Suprapubic skin (tissue), 4 donors: ENCODE measurements at regions not wholly inside any gene's neighbourhood (a gene's known extent, or its start where the extent isn't known, plus 50 kb on each side); places are given as distances from the start of the nearest gene placed in this dataset.
A peak's percentile ranks its signal among the peaks of the same experiment; 100 is the strongest.
"Not testable (repeated sequence)": the region's sequence is repeated elsewhere in the genome, so short reads cannot be mapped to it uniquely, and the experiment has no call there.

Experiments
- DNase-seq, 2 donors: peaks; one replicate each; pipeline ENCODE4 v3.0.0-alpha.2; 2019; ENCODE audit warnings: low spot score in 2 of 2
- H3K27ac ChIP-seq: fragments of 200-600 bp; sonication (generic); one replicate; pipeline ENCODE4 v1.5.1; 2019
- H3K27me3 ChIP-seq: fragments of 200-600 bp; sonication (generic); one replicate; pipeline ENCODE4 v1.5.1; 2019
- H3K36me3 ChIP-seq: fragments of 200-600 bp; sonication (generic); one replicate; pipeline ENCODE4 v1.5.1; 2019
- H3K4me1 ChIP-seq: fragments of 200-600 bp; sonication (generic); one replicate; pipeline ENCODE4 v1.5.1; 2019
- H3K4me3 ChIP-seq: fragments of 200-600 bp; sonication (generic); one replicate; pipeline ENCODE4 v1.5.1; 2019; ENCODE audit warnings: mild to moderate bottlenecking
- H3K9me3 ChIP-seq: fragments of 200-600 bp; sonication (generic); one replicate; pipeline ENCODE4 v1.5.1; 2019
- EP300 ChIP-seq: sonication (generic); formaldehyde crosslinking; IDR thresholded peaks from one replicate; pipeline ENCODE4 v1.6.1; 2017; ENCODE audit warnings: antibody characterized with exemption
- POLR2A ChIP-seq, 2 donors: fragments of 450-650 bp; IDR thresholded peaks; one replicate each; pipeline ENCODE4 v1.6.1; 2017; ENCODE audit warnings: antibody characterized with exemption in 2 of 2, mild to moderate bottlenecking in 2 of 2, moderate library complexity in 2 of 2
- POLR2AphosphoS5 ChIP-seq, 3 donors: sonication (generic); formaldehyde crosslinking; IDR thresholded peaks; one replicate each; pipeline ENCODE4 v1.6.1; 2017; ENCODE audit warnings: antibody characterized with exemption in 3 of 3
- WGBS: methylation state at CpG from one replicate; pipeline ENCODE4 v1.1.5; 2018; 5-methylcytosine and 5-hydroxymethylcytosine counted together
- TF ChIP-seq, protein P1 (sequence below), 2 donors: fragments of 200-600 bp in 1 of 2; fragments of 450-650 bp in 1 of 2; sonication (generic) in 1 of 2; IDR thresholded peaks; one replicate each; pipeline ENCODE4 v1.5.1; 2016 to 2019; ENCODE audit warnings: antibody characterized with exemption in 2 of 2, mild to moderate bottlenecking in 1 of 2, moderate library complexity in 1 of 2

DNA sequence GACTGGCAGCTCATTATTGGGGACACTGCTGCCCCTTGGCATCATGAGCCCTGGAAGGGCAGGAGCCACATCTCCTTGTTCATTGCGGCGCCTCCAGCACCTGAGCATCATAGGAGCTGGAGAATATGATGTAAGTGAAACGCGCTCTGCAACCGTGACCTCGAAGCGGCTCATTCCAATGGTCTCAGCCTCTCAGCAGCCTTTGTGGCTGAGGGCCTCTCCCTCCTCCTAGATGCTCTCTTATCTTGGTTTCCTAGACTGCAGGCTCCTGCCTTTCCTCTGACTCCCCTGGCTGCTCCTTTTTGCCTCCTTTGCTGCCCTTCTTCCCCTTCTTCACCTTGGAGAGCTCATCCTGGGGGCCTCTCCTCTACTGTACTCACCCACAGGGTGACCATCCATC is 83.6 kb upstream of the CASZ1 start:
- Histone ChIP-seq H3K9me3 (no peaks in the 10 kb centered on the region), H3K4me1 (no peaks in the 10 kb centered on the region), H3K36me3 (no peaks in the 10 kb centered on the region), H3K4me3 (no peak overlapping the region), H3K27ac (no peak overlapping the region), H3K27me3 (peaks cover 8% of the 10 kb centered on the region)
- WGBS = 83% methylated on average over 7 of the region's 7 CpGs
- no peak for DNase-seq
- TF ChIP-seq POLR2AphosphoS5 (IDR thresholded peaks at IDR 0.05) (no peak), POLR2A (IDR thresholded peaks at IDR 0.05) (no peak), EP300 (no peak)
- TF ChIP-seq, protein P1, sequence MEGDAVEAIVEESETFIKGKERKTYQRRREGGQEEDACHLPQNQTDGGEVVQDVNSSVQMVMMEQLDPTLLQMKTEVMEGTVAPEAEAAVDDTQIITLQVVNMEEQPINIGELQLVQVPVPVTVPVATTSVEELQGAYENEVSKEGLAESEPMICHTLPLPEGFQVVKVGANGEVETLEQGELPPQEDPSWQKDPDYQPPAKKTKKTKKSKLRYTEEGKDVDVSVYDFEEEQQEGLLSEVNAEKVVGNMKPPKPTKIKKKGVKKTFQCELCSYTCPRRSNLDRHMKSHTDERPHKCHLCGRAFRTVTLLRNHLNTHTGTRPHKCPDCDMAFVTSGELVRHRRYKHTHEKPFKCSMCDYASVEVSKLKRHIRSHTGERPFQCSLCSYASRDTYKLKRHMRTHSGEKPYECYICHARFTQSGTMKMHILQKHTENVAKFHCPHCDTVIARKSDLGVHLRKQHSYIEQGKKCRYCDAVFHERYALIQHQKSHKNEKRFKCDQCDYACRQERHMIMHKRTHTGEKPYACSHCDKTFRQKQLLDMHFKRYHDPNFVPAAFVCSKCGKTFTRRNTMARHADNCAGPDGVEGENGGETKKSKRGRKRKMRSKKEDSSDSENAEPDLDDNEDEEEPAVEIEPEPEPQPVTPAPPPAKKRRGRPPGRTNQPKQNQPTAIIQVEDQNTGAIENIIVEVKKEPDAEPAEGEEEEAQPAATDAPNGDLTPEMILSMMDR (IDR thresholded peaks at IDR 0.05) = no peak

DNA sequence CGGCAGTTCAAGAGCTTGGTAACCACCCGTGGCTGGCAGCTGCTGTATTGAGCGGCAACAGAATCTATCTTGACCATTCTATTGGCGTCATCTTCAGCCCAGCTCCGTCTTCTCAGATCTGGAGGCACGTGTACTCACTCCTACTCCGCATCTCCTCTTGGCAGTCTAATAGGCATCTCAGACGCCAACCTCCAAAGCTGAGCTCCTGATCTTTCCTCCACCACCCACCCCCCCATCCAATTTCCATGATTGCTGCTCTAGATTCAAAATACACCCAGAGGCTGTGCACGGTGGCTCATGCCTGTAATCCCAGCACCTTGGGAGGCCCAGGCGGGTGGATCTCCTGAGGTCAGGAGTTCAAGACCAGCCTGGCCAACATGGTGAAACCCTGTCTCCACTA is 84.6 kb upstream of the CASZ1 start:
- WGBS = 89% methylated on average over 10 of the region's 10 CpGs
- no peak for DNase-seq
- H3K27ac ChIP-seq = no peak overlapping the region
- H3K36me3 ChIP-seq = no peaks in the 10 kb centered on the region
- H3K27me3 ChIP-seq = peaks cover 13% of the 10 kb centered on the region
- no peak overlapping the region for H3K4me3 ChIP-seq
- H3K4me1 ChIP-seq = no peaks in the 10 kb centered on the region
- H3K9me3 ChIP-seq = no peaks in the 10 kb centered on the region
- TF ChIP-seq, protein P1 (IDR thresholded peaks at IDR 0.05) = no peak
- TF ChIP-seq POLR2AphosphoS5 (IDR thresholded peaks at IDR 0.05) (no peak), EP300 (no peak), POLR2A (IDR thresholded peaks at IDR 0.05) (no peak)

DNA sequence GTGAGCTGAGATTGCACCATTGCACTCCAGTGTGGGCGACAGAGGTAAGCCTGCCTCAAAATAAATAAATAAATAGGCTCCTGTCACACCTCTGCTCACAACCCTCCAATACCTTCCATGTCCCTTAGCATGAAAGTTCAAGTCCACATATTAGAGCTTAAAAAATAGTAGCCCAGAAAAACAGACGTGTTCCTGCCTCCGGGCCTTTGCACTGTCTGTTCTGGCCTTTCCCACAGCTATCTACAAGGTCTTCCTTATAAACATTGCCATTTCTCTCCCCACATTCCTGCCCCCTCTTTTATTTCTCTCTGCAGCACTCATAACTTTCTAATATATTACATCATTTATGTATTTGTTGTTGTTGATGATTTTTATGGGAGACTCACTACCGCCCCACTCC is 85.6 kb upstream of the CASZ1 start:
- H3K4me3 ChIP-seq = no peak overlapping the region
- H3K4me1 ChIP-seq = no peaks in the 10 kb centered on the region
- no peak for TF ChIP-seq POLR2A (IDR thresholded peaks at IDR 0.05)
- no peak for TF ChIP-seq POLR2AphosphoS5 (IDR thresholded peaks at IDR 0.05)
- no peak for TF ChIP-seq EP300
- TF ChIP-seq, protein P1 (IDR thresholded peaks at IDR 0.05) = no peak
- H3K36me3 ChIP-seq = no peaks in the 10 kb centered on the region
- H3K9me3 ChIP-seq = no peaks in the 10 kb centered on the region
- DNase-seq = no peak
- peaks cover 21% of the 10 kb centered on the region for H3K27me3 ChIP-seq
- 95% methylated on average over 4 of the region's 4 CpGs for WGBS
- no peak overlapping the region for H3K27ac ChIP-seq

DNA sequence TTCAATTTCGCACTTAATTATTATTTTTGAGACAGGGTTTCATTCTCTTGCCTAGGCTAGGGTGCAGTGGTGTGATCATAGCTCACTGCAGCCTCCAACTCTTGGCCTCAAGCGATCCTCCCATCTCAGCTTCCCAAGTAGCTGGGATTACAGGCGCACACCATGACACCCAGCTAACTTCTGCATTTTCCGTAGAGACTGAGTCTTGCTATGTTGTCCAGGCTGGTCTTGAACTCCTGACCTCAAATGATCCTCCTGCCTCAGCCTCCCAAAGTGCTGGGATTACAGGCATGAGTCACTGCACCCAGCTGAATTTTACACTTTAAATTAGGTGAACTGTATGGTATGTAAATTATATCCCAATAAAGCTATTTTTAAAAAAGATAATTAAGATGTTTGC is 90.6 kb upstream of the CASZ1 start:
- Histone ChIP-seq H3K4me1 (peaks cover 31% of the 10 kb centered on the region), H3K27me3 (peaks cover 53% of the 10 kb centered on the region)
- H3K4me3 ChIP-seq, H3K36me3 ChIP-seq, DNase-seq, H3K27ac ChIP-seq, H3K9me3 ChIP-seq: not testable (repeated sequence)
- WGBS = 96% methylated on average over 4 of the region's 4 CpGs

DNA sequence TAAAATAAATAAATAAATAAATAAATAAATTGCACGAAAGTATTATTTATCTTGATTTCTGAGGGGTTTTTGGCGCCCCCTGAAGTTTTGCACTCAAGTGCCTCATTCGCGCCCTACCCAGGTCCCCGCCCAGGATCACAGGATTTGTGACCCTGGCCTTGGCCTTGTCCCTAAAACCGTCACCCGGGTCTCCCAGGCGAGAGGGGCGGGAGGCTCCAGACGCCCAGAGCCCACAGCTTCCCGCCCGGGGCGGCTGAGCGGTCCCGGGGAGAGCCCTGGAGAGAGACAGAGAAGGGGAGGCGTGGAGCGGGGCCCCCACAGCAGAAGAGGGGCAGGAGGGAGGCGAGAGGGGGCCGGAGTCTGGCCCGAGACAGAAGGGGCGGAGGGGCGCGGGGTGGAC is 91.8 kb upstream of the CASZ1 start:
- TF ChIP-seq, protein P1 (IDR thresholded peaks at IDR 0.05) = no peak
- TF ChIP-seq POLR2A (IDR thresholded peaks at IDR 0.05) (no peak), EP300 (no peak), POLR2AphosphoS5 (IDR thresholded peaks at IDR 0.05) (no peak)
- no peaks in the 10 kb centered on the region for H3K36me3 ChIP-seq
- peaks cover 31% of the 10 kb centered on the region for H3K4me1 ChIP-seq
- H3K27ac ChIP-seq = no peak overlapping the region
- 28% methylated on average over 10 of the region's 23 CpGs for WGBS
- no peaks in the 10 kb centered on the region for H3K9me3 ChIP-seq
- H3K4me3 ChIP-seq = peak overlapping the region; percentile 27
- DNase-seq = no peak
- H3K27me3 ChIP-seq = peaks cover 53% of the 10 kb centered on the region
